NCI-H1417 (cell line): ENCODE measurements at regions not wholly inside any gene's neighbourhood (a gene's known extent, or its start where the extent isn't known, plus 50 kb on each side); places are given as distances from the start of the nearest gene placed in this dataset.
"Not testable (repeated sequence)": the region's sequence is repeated elsewhere in the genome, so short reads cannot be mapped to it uniquely, and the experiment has no call there.

Experiments
- DNase-seq, 3 experiments: peaks; one replicate each; lab custom pipeline; 2025; lab: John Stamatoyannopoulos, UW

DNA sequence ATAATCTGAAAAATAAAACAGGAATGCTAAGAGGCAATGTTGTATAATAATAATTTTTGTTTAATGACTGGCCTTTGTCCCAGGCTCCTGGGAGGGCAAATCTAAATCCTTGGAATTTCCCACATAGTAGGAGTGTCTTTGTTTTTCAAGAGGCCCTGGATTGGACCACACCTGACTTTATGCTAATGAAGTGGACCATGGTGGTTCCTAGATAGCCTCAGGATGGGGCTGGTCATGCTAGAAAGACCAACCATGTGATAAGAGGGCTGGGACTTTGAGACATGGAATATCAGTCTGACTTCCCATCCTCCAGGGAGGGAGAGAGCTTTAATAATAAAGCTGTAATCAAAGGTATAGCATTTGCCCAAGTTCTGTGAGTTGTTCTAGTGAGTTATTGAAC is 138.2 kb upstream of the RAB4A start:
- DNase-seq: no peak

DNA sequence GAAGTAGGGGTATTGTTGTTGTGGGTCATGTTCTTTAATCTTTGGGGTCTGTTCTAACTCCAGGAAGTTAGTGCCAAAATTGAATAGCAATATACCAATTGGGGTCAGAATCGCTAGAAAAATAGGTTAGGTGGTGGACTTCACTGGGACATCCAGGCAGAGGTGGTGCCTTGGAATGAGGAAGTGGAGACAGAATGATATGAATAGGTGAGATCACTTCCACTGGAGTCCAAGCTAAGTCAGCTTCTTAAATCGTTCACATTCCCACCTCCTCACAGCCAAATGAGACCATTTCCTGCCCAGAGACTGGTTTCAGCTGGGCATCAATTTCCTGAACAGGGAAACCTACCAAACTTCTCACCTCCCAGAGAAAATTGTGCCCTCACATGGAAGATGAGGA is 137.8 kb upstream of the RAB4A start:
- DNase-seq: no peak

DNA sequence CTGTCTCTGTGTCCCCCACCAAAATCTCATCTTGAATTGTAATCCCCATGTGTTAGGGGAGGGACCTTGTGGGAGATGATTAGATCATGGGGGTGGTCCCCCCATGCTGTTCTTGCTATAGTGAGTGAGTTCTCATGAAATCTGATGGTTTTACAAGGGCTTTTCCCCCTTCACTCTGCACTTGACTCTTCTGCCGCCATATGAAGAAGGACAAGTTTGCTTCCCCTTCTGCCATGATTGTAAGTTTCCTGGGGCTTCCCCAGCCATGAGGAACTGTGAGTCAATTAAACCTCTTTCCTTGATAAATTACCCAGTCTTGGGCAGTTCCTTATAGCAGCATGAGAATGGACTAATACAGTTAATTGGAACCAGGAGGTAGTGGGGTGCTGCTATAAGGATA is 137.1 kb upstream of the RAB4A start:
- DNase-seq: no peak

DNA sequence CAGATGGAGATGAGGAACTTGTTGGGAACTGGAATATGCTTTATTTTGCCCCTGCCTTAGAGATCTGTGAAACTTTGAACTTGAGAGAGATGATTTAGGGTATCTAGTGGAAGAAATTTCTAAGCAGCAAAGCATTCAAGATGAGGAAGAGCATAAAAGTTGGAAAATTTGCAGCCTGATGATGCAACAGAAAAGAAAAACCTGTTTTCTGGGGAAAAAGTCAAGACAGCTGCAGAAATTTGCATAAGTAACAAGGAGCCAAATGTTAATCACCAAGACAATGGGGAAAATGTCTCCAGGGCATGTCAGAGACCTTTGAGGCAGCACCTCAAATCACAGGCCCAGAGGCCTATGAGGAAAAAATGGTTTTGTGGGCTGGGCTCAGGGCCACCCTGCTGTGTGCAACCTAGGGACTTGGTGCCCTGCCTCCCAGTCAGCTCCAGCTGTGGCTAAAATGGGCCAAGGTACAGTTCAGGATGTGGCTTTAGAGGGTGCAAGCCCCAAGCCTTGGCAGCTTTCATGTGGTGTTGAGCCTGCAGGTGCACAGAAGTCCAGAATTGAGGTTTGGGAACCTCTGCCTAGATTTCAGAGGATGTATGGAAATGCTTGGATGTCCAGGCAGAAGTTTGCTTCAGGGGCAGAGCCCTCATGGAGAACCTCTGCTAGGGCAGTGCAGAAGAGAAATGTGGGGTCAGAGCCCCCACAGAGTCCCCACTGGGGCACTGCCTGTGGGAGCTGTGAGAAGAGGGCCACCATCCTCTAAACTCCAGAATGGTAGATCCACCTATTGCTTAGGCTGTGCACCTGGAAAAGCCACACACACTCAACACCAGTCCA is 136.3 kb upstream of the RAB4A start:
- DNase-seq: not testable (repeated sequence)

DNA sequence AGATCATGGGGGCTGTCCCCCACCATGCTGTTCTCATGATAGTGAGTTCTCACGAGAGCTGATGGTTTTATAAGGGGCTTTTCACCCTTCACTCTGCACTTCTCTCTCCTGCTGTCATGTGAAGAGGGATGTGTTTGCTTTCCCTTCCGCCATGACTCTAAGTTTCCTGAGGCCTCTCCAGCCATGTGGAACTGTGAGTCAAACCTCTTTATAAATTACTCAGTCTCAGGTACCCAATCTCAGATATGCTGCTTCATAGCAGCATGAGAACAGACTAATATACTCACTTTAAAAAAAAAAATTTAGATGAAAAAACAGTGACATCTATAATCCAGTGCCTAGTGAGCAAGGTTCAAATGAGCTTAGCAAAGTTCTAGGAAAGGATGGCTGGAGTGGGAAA is 135.1 kb upstream of the RAB4A start:
- no peak for DNase-seq

DNA sequence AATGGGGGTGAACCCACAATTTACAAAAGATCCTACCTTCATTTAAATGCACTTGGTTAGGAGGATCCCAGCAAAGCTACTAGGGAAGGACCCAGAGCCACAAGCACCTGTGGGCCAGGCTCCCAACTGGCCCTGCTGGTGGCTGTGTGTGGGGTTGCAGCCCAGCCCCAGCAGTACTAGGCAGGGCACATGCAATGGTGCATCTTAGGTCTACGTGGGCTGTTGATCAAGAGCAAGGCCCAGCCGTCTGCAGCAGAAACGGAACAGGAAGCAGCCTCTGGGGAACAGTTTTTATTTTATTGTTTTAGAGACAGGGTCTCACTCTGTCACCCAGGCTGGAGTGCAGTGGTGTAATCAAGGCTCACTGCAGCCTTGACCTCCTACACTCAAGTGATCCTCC is 134.1 kb upstream of the RAB4A start:
- no peak for DNase-seq

DNA sequence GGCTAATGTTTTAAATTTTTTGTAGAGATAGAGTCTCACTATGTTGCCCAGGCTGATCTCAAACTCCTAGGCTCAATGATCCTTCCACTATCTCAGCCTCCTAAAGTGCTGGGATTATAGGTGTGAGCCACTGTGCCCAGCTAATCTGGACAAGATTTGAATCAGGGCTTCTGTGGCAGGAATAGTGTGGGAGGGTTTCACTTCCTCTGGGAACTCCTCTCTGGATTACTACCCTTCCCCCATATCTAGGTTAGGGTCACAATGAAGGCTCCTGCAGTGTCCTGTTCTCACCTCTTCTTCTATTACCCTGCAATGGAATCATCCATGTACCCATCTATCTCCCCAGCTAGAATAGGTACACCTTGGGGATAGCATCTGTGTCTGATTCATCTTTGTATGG is 133.6 kb upstream of the RAB4A start:
- no peak for DNase-seq

DNA sequence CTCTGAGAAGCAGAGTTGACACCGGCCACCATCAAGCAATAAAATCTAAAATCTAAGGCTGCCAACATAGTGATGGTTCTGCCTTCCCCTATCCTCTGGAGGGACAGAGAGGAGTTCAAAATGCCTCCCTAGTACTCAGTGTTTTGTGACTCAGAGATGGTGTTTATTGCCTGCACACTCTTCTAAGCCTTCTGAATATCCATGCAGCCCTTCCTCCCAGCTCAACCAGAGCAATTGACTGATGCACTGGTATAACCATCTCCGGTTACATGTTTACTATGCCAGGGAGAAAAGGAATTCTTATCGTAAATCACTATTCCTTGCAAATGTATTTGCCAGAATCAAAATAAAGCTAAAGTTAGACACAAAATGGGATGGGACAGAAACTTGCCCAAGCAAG is 132.9 kb upstream of the RAB4A start:
- DNase-seq: no peak

DNA sequence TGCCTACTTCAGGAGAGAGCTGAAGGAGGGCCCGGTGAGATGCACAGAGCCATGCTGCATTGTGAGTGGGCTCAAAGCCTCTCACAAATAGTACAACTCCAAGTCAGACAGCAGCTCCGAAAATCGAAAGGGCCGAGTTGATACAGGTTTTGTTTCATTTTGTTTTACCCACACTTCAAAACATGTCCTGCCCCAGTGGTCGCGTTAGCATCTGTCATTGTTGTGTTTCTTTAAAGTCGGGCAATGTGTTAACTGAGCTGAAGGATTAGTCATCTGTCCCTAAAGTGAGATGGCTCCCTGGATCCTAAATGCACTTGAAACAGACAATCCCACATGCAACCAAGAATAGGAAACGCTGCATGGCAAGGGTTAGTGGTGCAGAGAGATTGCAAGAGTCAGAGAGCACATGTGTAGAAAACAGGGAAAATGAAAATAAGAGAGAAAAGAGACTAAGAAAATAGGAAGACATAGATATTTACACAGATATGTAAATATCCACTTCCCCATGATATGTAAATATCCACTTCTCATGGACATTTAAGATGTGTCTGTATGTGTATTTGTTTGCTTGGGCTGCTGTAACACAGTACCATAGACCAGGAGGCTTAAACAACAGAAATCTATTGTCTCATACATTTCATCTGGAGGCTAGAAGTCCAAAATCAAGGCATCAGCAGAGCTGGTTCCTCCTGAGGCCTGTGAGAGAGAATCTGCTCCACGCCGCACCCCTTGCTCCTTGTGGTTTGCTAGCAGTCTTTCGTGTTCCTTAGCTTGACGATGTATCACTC is 131.4 kb upstream of the RAB4A start:
- DNase-seq: no peak

DNA sequence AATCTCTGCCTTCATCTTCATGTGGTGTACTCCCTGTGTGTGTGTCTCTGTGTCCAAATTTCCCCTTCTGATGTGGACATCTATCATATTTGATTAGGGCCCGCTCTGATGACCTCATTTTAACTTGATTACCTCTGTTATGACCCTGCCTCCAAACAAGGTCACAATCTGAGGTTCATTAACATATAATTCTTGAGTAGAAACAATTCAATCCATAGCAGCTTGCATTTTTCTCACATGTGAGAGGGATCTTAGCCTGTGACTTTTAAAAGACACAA is 130.9 kb upstream of the RAB4A start:
- DNase-seq: no peak

DNA sequence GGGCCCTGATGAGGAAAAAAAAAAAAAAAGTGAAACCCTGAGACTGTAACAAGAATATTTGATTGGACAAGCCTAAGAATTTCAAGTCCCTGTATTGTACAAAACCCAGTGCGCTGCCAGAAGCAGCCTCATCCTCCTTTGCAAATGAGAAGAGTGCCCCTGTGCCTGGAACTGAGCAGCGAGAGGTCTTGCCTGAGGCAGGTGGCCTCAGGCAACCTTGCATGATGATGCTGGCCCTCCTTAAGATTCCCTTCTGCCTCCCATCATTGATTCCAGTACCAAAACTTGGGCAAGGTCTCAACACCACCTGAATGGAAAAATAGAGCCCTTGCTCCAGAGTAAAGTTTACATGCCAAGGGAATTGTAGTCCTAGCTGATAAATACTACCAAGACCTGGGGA is 129.6 kb upstream of the RAB4A start:
- no peak for DNase-seq

DNA sequence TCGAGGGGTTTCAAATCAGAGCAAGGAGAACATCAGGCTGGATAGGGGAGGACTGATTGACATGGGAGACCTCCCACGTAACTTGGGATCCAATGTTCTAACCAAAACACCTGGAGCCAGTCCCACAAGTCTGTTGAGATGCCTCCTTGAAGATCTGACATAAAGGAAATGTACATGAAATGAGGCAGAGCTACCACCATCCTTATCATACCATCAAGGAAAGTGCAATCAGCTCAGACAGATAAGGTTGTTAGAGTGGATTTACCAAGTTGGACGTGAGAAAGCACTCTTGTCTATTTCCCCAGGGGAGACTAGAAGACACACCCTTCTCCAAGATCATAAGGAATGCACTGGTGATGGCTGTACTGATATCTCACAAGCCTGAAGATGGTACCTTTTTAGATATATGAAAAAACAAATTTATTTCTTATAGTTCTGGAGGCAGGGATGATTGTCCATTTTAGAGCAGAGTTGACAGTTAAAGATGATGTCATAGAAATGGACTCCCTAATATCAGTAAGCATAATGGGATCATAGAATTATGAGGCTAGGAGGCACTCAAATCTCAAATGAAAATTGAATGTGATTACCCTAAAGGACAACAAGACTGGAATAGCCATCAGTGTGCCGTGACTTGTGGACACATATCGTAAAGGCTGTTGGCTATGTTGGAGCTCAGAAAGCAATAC is 129.1 kb upstream of the RAB4A start:
- DNase-seq: no peak

DNA sequence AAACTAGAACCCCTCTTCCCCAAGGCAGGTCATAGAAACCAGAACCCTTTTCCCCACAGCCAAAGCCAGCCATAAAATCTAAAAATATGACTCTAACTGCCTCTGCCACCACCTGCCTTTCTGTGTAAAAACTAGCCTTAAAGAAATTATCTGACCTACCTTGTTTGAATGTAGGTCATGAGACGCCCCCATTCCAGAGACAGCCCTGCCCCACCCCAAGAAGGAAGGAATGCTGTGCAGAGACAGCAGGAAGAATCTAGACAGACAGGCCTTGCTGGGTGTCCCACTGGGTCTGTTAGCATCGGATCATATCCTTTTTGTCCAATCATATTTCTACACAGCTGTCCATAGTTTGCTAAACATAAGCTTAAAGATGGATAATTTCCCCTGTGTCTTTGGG is 128.4 kb upstream of the RAB4A start:
- DNase-seq: no peak

DNA sequence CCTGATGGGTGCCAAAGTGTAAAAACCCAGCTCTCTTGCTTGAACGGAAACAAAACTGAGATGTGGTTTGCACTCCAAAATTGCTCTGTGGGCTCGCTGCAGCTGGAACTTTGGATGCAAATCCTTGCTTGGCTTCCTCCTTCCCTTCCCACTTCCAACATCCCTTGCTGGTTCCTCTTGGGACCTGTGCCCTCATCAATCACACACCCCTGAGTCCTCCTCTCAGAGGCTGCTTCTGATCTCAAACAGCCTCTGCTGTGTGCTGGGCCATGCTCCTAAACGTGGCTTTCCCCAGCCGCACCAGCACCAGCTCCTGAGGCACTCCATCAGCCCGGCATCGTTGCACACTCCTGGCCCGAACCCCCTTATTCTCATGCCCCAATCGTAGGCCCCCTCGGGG is 124.3 kb upstream of the RAB4A start:
- no peak for DNase-seq

DNA sequence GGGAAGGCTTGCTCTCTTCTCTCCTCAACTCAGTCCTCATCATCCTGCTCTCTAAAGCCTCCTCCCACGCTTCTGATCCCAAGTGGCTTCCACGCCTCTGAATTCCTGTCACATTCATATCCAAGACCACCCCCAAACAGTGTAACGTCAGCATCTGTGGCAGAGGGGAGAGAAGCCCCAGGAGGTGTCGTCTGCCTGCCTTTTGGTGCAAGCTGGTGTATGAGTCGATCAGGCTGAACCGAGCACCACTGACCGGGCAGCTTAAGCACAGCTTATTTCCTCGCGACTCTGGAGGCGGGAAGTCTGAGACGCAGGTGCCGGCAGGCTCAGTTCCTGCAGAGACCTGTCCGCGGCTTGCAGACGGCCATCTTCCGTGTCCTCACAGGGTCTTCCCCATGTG is 123.8 kb upstream of the RAB4A start:
- no peak for DNase-seq

DNA sequence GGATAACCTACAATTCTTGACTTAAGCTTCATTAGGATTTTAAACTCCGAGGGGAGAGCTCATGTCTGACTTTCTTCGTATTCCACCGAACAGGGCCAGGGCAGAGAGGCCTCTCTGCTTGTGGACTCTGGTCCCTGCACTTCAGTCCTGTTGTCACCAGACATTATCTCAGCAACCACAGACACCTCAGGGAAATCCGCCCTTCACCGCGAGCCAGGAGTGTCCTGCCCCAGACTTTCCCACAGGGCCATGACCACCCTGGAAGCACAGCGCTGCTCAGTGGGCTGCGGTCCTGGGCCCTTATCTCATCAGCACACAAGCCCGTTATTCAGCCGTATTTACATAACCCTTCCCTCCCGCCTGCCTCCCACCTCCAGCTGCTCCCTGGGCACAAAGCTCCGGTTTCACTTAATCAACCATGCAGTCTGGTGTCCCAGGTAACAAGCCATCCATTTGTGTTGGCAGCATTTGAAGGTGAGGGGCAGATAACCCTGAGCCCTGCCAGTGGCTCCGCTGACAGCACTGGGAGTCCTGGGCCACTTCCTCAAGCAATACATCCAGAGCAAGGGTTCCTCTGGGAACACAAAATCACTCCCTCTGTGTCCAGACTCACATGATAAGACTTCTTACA is 122.8 kb upstream of the RAB4A start:
- peak; percentile 63 to 87 (median 67) for DNase-seq

DNA sequence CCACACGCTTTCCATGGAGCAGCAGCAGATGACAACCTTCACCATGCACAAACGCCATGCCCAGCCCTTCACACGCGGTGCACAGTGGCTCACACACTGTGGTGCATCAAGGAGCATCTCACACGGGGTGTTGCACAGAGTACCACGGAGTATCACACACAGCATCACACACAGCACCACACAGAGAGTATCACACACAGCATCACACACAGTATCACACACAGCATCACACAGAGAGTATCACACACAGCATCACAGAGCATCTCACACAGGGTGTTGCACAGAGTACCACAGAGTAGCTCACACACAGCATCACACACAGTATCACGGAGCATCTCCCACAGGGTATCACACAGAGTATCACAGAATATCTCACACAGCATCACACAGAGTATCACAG is 122.2 kb upstream of the RAB4A start:
- DNase-seq: no peak

DNA sequence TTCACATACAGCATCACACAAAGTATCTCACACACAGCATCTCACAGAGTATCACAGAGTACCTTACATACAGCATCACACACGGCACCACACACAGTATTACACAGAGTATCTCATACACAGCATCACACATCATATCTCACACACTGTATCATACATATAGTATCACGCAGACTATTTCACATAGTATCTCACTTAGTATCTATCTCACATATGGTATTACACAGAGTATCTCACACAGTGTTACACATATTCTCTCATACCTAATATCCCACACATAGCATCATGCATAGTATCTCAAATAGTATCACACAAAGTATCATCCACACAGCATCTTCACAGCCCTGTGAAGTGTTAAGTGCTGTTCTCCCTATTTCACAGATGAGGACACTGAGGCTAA is 121.5 kb upstream of the RAB4A start:
- DNase-seq: no peak

DNA sequence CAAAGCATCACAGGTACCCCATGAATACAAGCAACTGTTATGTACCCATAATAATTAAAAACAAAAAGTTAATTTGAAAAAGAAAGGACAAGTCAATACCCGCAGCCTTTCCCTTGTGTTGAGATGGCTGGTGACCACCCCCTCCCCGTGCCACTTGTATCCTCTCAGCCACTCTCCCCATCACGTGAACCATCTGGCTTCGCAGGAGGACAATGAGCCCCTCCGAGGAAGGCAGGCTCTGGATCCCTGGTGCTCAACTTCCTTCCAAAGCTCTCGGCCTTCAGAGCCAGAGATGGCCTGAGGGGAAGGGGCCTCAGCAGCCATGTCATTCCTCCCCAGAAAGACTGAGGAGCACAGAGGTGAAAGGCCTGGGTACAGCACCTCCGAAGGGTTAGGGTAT is 120.4 kb upstream of the RAB4A start:
- no peak for DNase-seq

DNA sequence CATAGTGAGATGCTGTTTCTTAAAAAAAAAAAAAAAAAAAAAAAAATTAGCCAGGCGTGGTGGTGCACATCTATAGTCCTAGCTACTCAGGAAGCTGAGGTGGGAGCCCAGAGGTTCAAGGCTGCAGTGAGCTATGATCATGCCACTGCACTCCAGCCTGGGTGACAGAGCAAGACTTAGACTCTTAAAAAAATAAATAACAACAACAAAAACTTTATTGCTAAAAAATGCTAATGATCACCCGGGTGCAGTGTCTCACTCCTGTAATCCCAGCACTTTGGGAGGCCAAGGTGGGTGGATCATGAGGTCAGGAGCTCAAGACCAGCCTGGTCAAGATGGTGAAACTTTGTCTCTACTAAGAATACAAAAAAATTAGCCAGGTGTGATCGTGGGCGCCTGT is 119.5 kb upstream of the RAB4A start:
- DNase-seq: not testable (repeated sequence)

DNA sequence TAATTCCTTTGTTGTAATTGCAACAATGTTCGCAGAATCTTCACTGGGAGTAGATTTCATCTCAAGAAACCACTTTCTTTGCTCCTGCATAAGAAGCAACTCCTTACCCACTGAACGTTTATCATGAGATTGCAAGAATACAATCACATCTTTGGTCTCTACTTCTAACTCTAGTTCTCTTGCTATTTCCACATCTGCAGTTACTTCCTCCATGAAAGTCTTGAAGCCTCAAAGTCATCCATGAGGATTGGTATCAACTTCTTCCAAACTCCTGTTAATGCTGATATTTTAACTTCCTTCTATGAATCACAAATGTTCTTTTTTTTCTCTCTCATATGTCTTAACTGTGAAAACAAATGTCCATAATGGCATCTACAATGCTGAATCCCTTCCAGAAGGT is 118.6 kb upstream of the RAB4A start:
- DNase-seq: no peak

DNA sequence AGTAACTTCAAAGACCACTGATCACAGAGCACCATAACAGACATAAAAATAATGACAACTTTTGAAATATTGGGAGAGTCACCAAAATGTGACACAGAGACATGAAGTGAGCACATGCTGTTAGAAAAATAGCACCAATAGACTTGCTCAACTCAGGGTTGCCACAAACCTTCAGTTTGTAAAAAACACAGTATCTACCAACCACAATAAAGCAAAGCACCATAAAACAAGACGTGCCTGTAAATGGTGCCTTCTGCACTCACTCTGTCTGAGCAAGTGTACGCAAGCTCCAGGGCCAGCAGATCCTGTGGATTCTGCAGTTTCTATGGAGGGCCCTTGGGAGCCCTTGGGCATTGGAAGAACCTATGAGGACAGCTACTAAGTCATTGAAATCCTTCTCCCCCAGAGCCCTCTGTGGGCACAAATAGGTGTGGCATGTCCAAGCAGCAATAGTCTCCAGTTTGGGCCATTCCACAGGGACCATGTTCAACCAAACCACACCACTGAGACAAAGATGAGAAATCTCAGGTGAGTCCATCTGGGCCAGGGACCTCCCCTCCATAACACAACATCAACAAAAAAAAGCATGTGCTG is 116.9 kb upstream of the RAB4A start:
- DNase-seq: peak in 1 of 3 experiments; percentile 26
